GM12872 (cell line): ENCODE measurements at regions not wholly inside any gene's neighbourhood (a gene's known extent, or its start where the extent isn't known, plus 50 kb on each side); places are given as distances from the start of the nearest gene placed in this dataset.

ENCODE experiments used
- CTCF ChIP-seq: IDR thresholded peaks from 3 replicates; pipeline ENCODE4 v1.5.1; 2011; ENCODE audit warnings: low read depth, mild to moderate bottlenecking, low read length, moderate library complexity; ENCODE audit not compliant: insufficient read depth

GRCh38 chr9:24986331-24986730 is 440.6 kb upstream of the IZUMO3 start:
- no peak for TF ChIP-seq CTCF

GRCh38 chr9:24961762-24962161 is 416.1 kb upstream of the IZUMO3 start:
- TF ChIP-seq CTCF = no peak

- no peak for TF ChIP-seq CTCF
Measured at GRCh38 chr9:24953070-24953469, 407.4 kb upstream of the IZUMO3 start.

GRCh38 chr9:24939109-24939850 is 393.6 kb upstream of the IZUMO3 start:
- no peak for TF ChIP-seq CTCF

- no peak for TF ChIP-seq CTCF
Measured at GRCh38 chr9:24936117-24936516, 390.4 kb upstream of the IZUMO3 start.

GRCh38 chr9:24932785-24933184 is 387.1 kb upstream of the IZUMO3 start:
- TF ChIP-seq CTCF = no peak

- TF ChIP-seq CTCF = no peak
Measured at GRCh38 chr9:24931894-24932293, 386.2 kb upstream of the IZUMO3 start.
